K562 (cell line): ENCODE measurements at regions not wholly inside any gene's neighbourhood (a gene's known extent, or its start where the extent isn't known, plus 50 kb on each side); places are given as distances from the start of the nearest gene placed in this dataset.

ENCODE experiments used
- ATAC-seq: fragments of 200-7000 bp; cut with Tn5 transposase; 3 replicates; pipeline ENCODE4 v1.9.1; 2020; ENCODE audit warnings: moderate library complexity
- BruUV-seq: library from RNA; stranded (reverse); fragments of 400-500 nt; replicated peaks from 2 replicates; lab custom pipeline; 2021; lab: Mats Ljungman, UMichigan
- CTCF ChIA-PET: fragments of 300-600 bp; formaldehyde crosslinking; extraction: SDS; loops from one replicate; lab custom pipeline; 2021; ENCODE audit warnings: low intra/inter-chr PET ratio; lab: Yijun Ruan, JAX
- POLR2A ChIA-PET: fragments of 300-600, 350-650 bp; sonication (Branson Sonifier 250); formaldehyde crosslinking; extraction: SDS; loops from one replicate; lab custom pipeline; 2021; ENCODE audit warnings: antibody characterized with exemption, inconsistent platforms; lab: Yijun Ruan, JAX
- DNase-seq, 4 experiments: peaks; one replicate each; pipeline versions ENCODE4 v3.0.0 to v3.0.0-alpha.2; 2011 to 2018; ENCODE audit warnings: low spot score in 3 of 4, mixed read lengths in 3 of 4; ENCODE audit errors: extremely low read depth in 1 of 4
- FAIRE-seq: peaks from 2 replicates; lab custom pipeline; 2011; peaks lifted over from hg19 to GRCh38; lab: Jason Lieb, UNC
- H2AFZ ChIP-seq: 2 replicates; pipeline ENCODE4 v1.6.0; 2011; ENCODE audit warnings: low read depth, low read length, control low read depth, inconsistent platforms
- H3K27ac ChIP-seq: fragments of 200-600 bp; 3 replicates; pipeline ENCODE4 v1.8.0; 2011; ENCODE audit warnings: low read depth, mild to moderate bottlenecking, control low read depth, inconsistent platforms, low read length, moderate library complexity, mixed read lengths; ENCODE audit errors: extremely low read depth
- H3K27me3 ChIP-seq, 2 experiments: fragments of 300-600 bp in 1 of 2; 2 replicates in 1 of 2; 3 replicates in 1 of 2; pipeline versions ENCODE4 v1.6.0 to v1.8.0; 2011; ENCODE audit warnings: inconsistent platforms in 2 of 2, low read length in 2 of 2, mild to moderate bottlenecking in 1 of 2, mixed read lengths in 1 of 2, moderate library complexity in 1 of 2; ENCODE audit not compliant: control insufficient read depth in 2 of 2, insufficient read depth in 2 of 2
- H3K36me3 ChIP-seq: fragments of 300-600 bp; 3 replicates; pipeline ENCODE4 v1.8.0; 2011; ENCODE audit warnings: mild to moderate bottlenecking, low read length, inconsistent platforms; ENCODE audit not compliant: control insufficient read depth, insufficient read depth
- H3K4me1 ChIP-seq, 2 experiments: fragments of 200-600 bp in 1 of 2; replicated peaks in 1 of 2; 2 replicates in 1 of 2; 3 replicates in 1 of 2; pipeline versions ENCODE4 v1.5.1 to v1.8.0; 2011; ENCODE audit warnings: inconsistent platforms in 2 of 2, low read length in 2 of 2, mild to moderate bottlenecking in 1 of 2, mixed read lengths in 1 of 2, moderate library complexity in 1 of 2; ENCODE audit not compliant: control insufficient read depth in 2 of 2, insufficient read depth in 2 of 2
- H3K4me2 ChIP-seq: 2 replicates; pipeline ENCODE4 v1.6.1; 2011; ENCODE audit warnings: low read length, control low read depth, inconsistent platforms, mixed read lengths; ENCODE audit not compliant: insufficient read depth
- H3K4me3 ChIP-seq: fragments of 200-600 bp; sonication (generic), shearing (Covaris generic); 2 replicates; pipeline ENCODE4 v1.5.1; 2016; ENCODE audit warnings: control low read depth, inconsistent platforms
- H3K79me2 ChIP-seq: fragments of 200-600 bp; 3 replicates; pipeline ENCODE4 v1.8.0; 2011; ENCODE audit warnings: low read length, inconsistent platforms; ENCODE audit not compliant: control insufficient read depth, insufficient read depth
- H3K9ac ChIP-seq, 2 experiments: 2 replicates each; pipeline versions ENCODE4 v1.6.0 to v1.6.1; 2011; ENCODE audit warnings: low read depth in 2 of 2, low read length in 2 of 2, control low read depth in 1 of 2, inconsistent platforms in 1 of 2, mild to moderate bottlenecking in 1 of 2, mixed read lengths in 1 of 2; ENCODE audit not compliant: insufficient read depth in 1 of 2
- H3K9me1 ChIP-seq: one replicate; pipeline ENCODE4 v1.6.0; 2011; ENCODE audit warnings: inconsistent platforms, mild to moderate bottlenecking, low read length, moderate library complexity; ENCODE audit not compliant: control insufficient read depth, insufficient read depth
- H3K9me3 ChIP-seq: replicated peaks from 2 replicates; pipeline ENCODE4 v1.5.1; 2011; ENCODE audit warnings: low read depth, low read length, inconsistent platforms; ENCODE audit not compliant: control insufficient read depth, insufficient read depth
- H4K20me1 ChIP-seq: replicated peaks from 2 replicates; pipeline ENCODE4 v1.6.1; 2011; ENCODE audit warnings: low read length, inconsistent platforms, mixed read lengths; ENCODE audit not compliant: control insufficient read depth, insufficient read depth
- DMBX1 ChIP-seq: fragments of 250-450 bp; sonication (Bioruptor Pico); IDR thresholded peaks from 2 replicates; pipeline ENCODE4 v1.8.0; 2022; ENCODE audit warnings: inconsistent platforms, mild to moderate bottlenecking, moderate library complexity, borderline replicate concordance
- EHMT2 ChIP-seq: fragments of 450-650 bp; IDR thresholded peaks from 2 replicates; pipeline ENCODE4 v1.6.1; 2018; ENCODE audit warnings: antibody characterized with exemption
- ETV5 ChIP-seq: sonication (generic); formaldehyde crosslinking; IDR thresholded peaks from 2 replicates; pipeline ENCODE4 v1.4.0; 2020; ENCODE audit warnings: low read depth, mild to moderate bottlenecking, missing genetic modification reagents
- FOXJ2 ChIP-seq: fragments of 200-800 bp; sonication (Bioruptor generic); IDR thresholded peaks from 2 replicates; pipeline ENCODE4 v1.6.1; 2016; ENCODE audit warnings: missing genetic modification characterization, missing compliant biosample characterization
- ID3 ChIP-seq, 2 experiments: fragments of 250-450 bp in 1 of 2; fragments of 450-650 bp in 1 of 2; sonication (Bioruptor Pico) in 1 of 2; IDR thresholded peaks; 2 replicates each; pipeline versions ENCODE4 v1.6.1 to v1.8.0; 2016 to 2021; ENCODE audit warnings: mild to moderate bottlenecking in 2 of 2, moderate library complexity in 2 of 2, missing compliant biosample characterization in 1 of 2, missing genetic modification characterization in 1 of 2
- NKRF ChIP-seq: fragments of 450-650 bp; IDR thresholded peaks from 2 replicates; pipeline ENCODE4 v1.6.1; 2016; ENCODE audit warnings: borderline replicate concordance
- PML ChIP-seq: IDR thresholded peaks from 2 replicates; pipeline ENCODE4 v1.6.1; 2012; ENCODE audit warnings: low read length, inconsistent platforms
- RAD51 ChIP-seq: fragments of 450-650 bp; IDR thresholded peaks from 2 replicates; pipeline ENCODE4 v1.7.1; 2016; ENCODE audit warnings: low read depth, mild to moderate bottlenecking, borderline replicate concordance
- SMC3 ChIP-seq: conservative IDR thresholded peaks from 2 replicates; pipeline ENCODE4 v1.6.1; 2011; ENCODE audit warnings: low read depth, low read length, improper control_type of control experiment; ENCODE audit not compliant: insufficient read depth
- SRSF7 ChIP-seq: fragments of 200-400 bp; formaldehyde crosslinking; optimal IDR thresholded peaks from 2 replicates; pipeline ENCODE3; 2017; ENCODE audit warnings: mild to moderate bottlenecking, low read depth, low read length
- TGIF2 ChIP-seq: sonication (generic); formaldehyde crosslinking; IDR thresholded peaks from 2 replicates; pipeline ENCODE4 v1.8.1; 2022; ENCODE audit warnings: mild to moderate bottlenecking, missing genetic modification reagents, moderate library complexity
- TRIM25 ChIP-seq: fragments of 450-650 bp; IDR thresholded peaks from 2 replicates; pipeline ENCODE4 v1.7.0; 2016; ENCODE audit warnings: borderline replicate concordance
- XRCC3 ChIP-seq: fragments of 450-650 bp; IDR thresholded peaks from 2 replicates; pipeline ENCODE4 v1.6.1; 2017; ENCODE audit warnings: mild to moderate bottlenecking, moderate library complexity
- ZBTB49 ChIP-seq: sonication (generic); formaldehyde crosslinking; IDR thresholded peaks from 2 replicates; pipeline ENCODE4 v1.8.0; 2022; ENCODE audit warnings: missing genetic modification reagents, mild to moderate bottlenecking, borderline replicate concordance
- ZNF239 ChIP-seq: fragments of 250-450 bp; sonication (Bioruptor Pico); IDR thresholded peaks from 2 replicates; pipeline ENCODE4 v1.4.0; 2020; ENCODE audit warnings: mild to moderate bottlenecking
- ZNF444 ChIP-seq: fragments of 250-450 bp; sonication (Bioruptor Pico); IDR thresholded peaks from 2 replicates; pipeline ENCODE4 v1.4.0; 2020; ENCODE audit warnings: mild to moderate bottlenecking, moderate library complexity
- WGBS: fragments of 100-300 bp; shearing (Covaris generic); methylation state at CpG from one replicate; pipeline ENCODE4 v1.1.6; 2016; ENCODE audit warnings: low coverage, mixed read lengths; ENCODE audit not compliant: insufficient coverage; ENCODE audit errors: missing lambda C conversion rate; 5-methylcytosine and 5-hydroxymethylcytosine counted together
- in situ Hi-C: fragments of 300-500 bp; cut with MboI; formaldehyde crosslinking; loops from 4 replicates; pipeline ENCODE4 v1.15.0; 2018; ENCODE audit warnings: inconsistent platforms, mixed read lengths
- intact Hi-C: fragments of 100-400 bp; cut with micrococcal nuclease; formaldehyde crosslinking; loops from 2 replicates; pipeline ENCODE4 v1.14.2; 2022

GRCh38 chr10:111137007-111137406, 60.2 kb downstream of the ADRA2A start:
- ChIA-PET CTCF (no interaction called here), POLR2A (no interaction called here)
- Histone ChIP-seq H3K9me3 (no peaks in the 10 kb centered on the region), H3K4me2 (no peak overlapping the region), H3K4me1 (no peaks in the 10 kb centered on the region), H3K36me3 (no peaks in the 10 kb centered on the region), H3K79me2 (no peaks in the 10 kb centered on the region), H2AFZ (no peak overlapping the region), H3K9me1 (no peaks in the 10 kb centered on the region), H3K9ac (no peak overlapping the region), H3K4me3 (no peak overlapping the region), H3K27ac (no peak overlapping the region), H4K20me1 (no peaks in the 10 kb centered on the region), H3K27me3 (peaks cover 0 to 9% of the 10 kb centered on the region in 2 experiments; a peak in 2 of 5 replicates)
- in situ Hi-C loops, result no loop called here
- FAIRE-seq (no peak), DNase-seq (no peak), ATAC-seq (no peak)
- intact Hi-C loops, result no loop called here
- 4% methylated on average over 6 of the region's 6 CpGs for WGBS
- no TSS peak for BruUV-seq
- no peak for TF ChIP-seq TRIM25
- no peak for TF ChIP-seq SMC3
- TF ChIP-seq RAD51, result no peak
- no peak for TF ChIP-seq ETV5
- no peak for TF ChIP-seq PML
- TF ChIP-seq ZNF444, result no peak
- no peak for TF ChIP-seq XRCC3
- TF ChIP-seq ZBTB49 (CRISPR knock-in tag), result no peak
- no peak for TF ChIP-seq SRSF7
- no peak for TF ChIP-seq ID3 (CRISPR knock-in tag; IDR thresholded peaks at IDR 0.05)
- no peak for TF ChIP-seq ID3 (tag; IDR thresholded peaks at IDR 0.05)
- no peak for TF ChIP-seq ZNF239 (CRISPR knock-in tag)
- no peak for TF ChIP-seq DMBX1
- no peak for TF ChIP-seq NKRF
- TF ChIP-seq EHMT2, result no peak
- TF ChIP-seq TGIF2, result no peak
- no peak for TF ChIP-seq FOXJ2
